ENCODE measurements at regions not wholly inside any gene's neighbourhood (a gene's known extent, or its start where the extent isn't known, plus 50 kb on each side); places are given as distances from the start of the nearest gene placed in this dataset.
"Not testable (repeated sequence)": the region's sequence is repeated elsewhere in the genome, so short reads cannot be mapped to it uniquely, and the experiment has no call there.

DNA sequence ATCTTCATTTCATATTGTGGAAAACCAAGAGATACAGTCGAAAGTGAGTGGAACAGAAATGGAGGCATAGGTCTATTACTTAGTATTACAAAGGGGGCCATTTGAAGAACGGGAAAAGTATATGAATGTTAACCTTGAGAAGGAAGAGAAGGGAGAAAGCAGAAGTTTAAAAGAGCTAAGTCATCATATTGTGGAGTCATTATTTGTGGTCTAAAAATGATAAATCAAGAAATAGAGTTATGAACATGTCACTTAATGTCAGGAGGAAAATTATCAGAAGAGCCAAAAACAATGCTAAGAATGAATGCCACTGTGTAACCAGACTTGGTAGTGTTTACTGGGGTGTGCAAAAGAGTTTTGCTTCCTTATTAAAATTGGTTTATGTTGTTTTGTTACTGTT, 589.5 kb upstream of the LCORL start:
- DNase-seq = no peak

- DNase-seq = no peak
Measured at GRCh38 chr4:18608908-18609533, 587.5 kb upstream of the LCORL start.

DNA sequence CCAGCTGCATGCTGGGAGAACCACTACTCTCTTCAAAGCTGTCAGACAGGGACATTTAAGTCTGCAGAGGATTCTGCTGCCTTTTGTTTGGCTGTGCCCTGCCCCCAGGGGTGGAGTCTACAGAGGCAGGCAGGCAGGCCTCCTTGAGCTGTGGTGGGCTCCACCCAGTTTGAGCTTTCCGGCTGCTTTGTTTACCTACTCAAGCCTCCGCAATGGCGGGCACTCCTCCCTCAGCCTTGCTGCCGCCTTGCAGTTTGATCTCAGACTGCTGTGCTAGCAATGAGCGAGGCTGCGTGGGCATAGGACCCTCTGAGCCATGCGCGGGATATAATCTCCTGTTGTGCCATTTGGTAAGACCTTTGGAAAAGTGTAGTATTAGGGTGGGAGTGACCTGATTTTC, 581.1 kb upstream of the LCORL start:
- not testable (repeated sequence) for DNase-seq

DNA sequence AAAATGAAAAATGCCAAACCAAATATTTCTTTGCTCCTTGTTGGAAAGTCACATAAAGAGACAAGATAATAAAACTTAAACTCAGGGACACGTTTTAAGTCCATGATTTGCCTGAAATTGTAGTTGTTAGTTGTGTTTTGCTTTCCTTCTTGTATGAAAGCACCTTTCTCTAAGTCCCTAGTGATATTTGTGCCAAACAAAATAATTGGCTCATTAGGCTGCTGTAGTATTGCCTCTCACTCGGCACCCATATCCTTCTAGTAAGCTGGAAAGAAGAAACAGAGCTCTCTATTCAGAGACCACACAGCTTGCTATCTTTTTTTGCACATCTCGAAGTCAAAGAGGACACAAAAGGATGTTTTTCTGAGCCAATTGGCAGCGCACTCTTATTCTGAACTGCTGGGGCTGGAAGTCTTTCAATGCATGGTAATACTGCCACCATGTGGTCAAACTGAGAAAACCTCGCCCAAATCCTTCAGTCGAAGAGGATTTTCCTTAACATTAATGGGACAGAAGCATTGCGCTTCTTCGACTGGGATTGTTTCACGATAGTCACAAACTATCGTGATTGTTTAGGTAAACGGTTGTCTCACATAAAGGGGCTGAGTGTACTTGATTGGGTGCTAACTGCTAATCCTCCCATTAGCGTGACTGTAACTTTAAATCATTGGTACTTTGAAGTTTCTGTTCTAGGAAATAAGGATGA, 571.9 kb upstream of the LCORL start:
- peak; percentile 60 for DNase-seq

GRCh38 chr4:18582841-18583240, 561.3 kb upstream of the LCORL start:
- DNase-seq = no peak

DNA sequence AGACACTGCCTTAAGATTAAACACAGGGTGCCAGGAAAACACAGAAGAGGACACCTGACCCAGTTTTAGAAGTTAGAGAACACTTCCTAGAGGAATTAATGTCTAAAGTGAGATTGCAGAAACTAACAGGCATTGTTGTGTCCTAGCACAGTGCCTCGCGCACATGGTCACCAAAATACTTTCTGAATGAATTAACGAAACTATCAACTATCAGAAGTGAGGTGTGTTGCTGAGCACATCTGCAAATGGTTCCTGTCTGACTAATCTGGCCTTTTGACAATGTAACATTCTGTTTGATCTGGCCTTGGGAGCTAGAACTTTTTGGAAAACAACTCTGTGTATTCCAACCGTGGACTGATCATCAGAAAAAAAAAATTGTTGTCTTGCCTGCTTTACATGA, 556.8 kb upstream of the LCORL start:
- DNase-seq = no peak

DNA sequence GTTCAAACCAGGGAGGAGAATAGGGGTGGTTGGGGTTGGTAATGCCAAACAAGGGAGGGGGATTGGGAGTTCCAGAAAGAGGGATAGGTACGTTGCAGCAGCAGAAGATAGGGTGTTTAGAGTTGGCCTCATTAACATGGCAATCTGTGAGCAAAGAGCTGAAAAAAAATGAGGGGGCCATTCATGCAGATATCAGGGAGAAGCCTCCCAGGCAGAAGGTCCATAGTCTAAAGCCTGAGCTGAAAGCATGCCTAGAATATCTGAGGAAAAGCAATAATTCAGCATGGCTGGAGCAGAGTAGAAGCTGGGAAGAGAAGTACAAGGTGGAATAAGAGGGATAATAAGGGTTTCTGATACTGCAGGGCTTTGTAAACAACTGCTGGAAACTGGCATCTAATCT, 550.9 kb upstream of the LCORL start:
- no peak for DNase-seq

GRCh38 chr4:18571301-18571761, 549.8 kb upstream of the LCORL start:
- no peak for DNase-seq

- DNase-seq = no peak
Measured at GRCh38 chr4:18570370-18570769, 548.8 kb upstream of the LCORL start.

- DNase-seq = peak; percentile 2
Measured at GRCh38 chr4:18568600-18568999, 547.0 kb upstream of the LCORL start.

- no peak for DNase-seq
Measured at GRCh38 chr4:18566970-18567799, 545.6 kb upstream of the LCORL start.

DNA sequence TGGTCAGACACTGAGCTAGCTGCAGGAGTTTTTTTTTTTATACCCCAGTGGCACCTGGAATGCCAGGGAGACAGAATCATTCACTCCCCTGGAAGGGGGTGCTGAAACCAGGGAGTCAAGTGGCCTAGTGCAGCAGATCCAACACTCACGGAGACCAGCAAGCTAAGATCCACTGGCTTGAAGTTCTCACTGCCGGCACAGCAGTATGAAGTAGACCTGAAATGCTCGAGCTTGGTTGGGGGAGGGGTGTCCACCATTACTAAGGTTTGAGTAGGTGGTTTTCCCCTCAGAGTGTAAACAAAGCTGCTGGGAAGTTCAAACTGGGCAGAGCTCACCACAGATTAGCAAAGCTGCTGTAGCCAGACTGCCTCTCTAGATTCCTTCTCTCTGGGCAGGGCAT, 537.9 kb upstream of the LCORL start:
- DNase-seq = no peak

GRCh38 chr4:18556402-18556801, 534.8 kb upstream of the LCORL start:
- no peak for DNase-seq

GRCh38 chr4:18540349-18540748, 518.8 kb upstream of the LCORL start:
- DNase-seq = no peak

DNA sequence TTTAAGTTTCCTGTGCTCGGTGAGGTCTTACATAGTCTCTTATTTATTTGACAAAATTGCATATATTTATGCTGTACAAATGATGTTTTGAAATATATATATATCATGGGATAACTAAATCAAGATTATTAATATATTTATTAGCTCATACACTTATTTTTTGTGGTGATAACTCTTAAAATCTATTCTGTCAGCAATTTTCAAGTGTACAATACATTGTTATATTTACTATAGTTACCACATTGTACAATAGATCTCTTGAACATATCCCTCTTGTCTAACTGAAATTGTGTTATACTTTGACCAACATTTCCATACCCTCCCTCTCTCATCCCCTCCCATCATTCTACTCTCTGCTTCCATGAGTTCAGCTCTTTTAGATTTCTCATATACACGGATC, 516.6 kb upstream of the LCORL start:
- DNase-seq = no peak

GRCh38 chr4:18536428-18536827, 514.9 kb upstream of the LCORL start:
- no peak for DNase-seq

GRCh38 chr4:18535948-18536347, 514.4 kb upstream of the LCORL start:
- DNase-seq = no peak

GRCh38 chr4:18533262-18533775, 511.8 kb upstream of the LCORL start:
- DNase-seq = no peak

GRCh38 chr4:18531731-18532130, 510.2 kb upstream of the LCORL start:
- DNase-seq = no peak

GRCh38 chr4:18529482-18529881, 507.9 kb upstream of the LCORL start:
- DNase-seq = no peak

DNA sequence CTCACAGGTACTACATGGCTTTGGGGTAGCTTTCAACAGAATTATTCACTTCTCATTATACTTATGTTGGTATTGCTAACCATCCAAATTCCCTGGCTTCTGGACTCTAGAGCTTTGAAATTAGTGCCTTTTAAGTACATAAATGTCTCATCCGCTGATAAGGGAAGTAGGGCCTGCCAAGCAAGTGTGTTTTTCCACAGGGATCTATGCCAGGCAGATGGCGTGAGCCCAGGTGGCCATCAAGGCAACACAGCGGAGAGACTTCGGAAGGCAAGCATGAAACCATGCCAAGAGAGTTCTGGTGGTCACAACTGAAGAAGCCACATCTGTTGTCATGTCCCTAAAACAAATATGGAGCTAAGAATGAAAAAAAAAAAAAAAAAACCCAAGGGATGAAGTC, 503.1 kb upstream of the LCORL start:
- DNase-seq = no peak

DNA sequence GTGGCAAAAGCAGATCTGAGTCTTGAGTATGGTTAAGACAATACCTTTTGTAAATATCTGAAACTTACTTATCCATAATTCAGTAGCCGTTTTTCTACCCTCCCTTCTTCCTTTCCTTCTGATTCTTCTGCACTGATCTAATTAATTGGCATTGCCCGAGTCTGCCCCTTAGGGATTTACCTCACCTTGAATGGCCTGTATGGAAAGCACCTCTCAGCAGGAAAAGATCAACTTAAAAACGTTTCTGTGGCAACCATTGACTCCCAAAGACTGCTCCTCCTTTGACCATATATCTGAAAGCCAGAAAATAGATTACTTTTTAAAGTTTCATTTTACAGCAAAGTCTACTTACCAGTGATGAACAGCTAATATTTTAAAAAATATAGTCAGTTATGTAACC, 496.5 kb upstream of the LCORL start:
- DNase-seq = no peak

DNA sequence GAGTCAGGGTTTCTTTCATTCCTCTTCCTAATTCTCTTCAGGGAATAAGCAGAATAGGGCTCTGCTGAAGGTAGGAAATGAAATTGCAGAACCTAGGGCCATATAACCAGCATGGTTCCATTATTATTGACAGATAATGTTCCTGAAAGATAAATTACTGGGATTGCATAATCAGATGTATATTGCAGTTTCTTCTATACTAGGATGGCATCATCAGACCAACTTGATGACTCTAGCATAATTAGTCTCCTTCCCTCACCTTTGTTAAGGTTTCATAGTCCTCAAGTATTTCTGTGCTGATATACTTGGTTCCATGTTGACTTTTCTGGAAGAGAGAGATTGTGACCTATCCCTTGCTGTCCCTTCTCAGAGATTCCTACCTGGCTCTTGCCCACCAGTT, 492.3 kb upstream of the LCORL start:
- DNase-seq = no peak

GRCh38 chr4:18512718-18513117, 491.2 kb upstream of the LCORL start:
- no peak for DNase-seq

All from NCI-H1694 treated with DMSO at 0.1 percent for 48 hours (cell line).